Esophagus muscularis mucosa (tissue), 3 donors: ENCODE measurements at regions not wholly inside any gene's neighbourhood (a gene's known extent, or its start where the extent isn't known, plus 50 kb on each side); places are given as distances from the start of the nearest gene placed in this dataset.

ENCODE experiments used
- POLR2A ChIP-seq: fragments of 450-650 bp; IDR thresholded peaks from one replicate; pipeline ENCODE4 v1.6.1; 2017; ENCODE audit warnings: antibody characterized with exemption, moderate library complexity, mild to moderate bottlenecking, low read depth
- TF ChIP-seq, protein P1 (sequence below), 3 experiments: fragments of 200-600 bp in 2 of 3; fragments of 450-650 bp in 1 of 3; sonication (generic) in 2 of 3; IDR thresholded peaks; one replicate each; pipeline ENCODE4 v1.5.1; 2017 to 2019; ENCODE audit warnings: antibody characterized with exemption in 3 of 3, mild to moderate bottlenecking in 2 of 3, moderate library complexity in 1 of 3

- TF ChIP-seq, protein P1, sequence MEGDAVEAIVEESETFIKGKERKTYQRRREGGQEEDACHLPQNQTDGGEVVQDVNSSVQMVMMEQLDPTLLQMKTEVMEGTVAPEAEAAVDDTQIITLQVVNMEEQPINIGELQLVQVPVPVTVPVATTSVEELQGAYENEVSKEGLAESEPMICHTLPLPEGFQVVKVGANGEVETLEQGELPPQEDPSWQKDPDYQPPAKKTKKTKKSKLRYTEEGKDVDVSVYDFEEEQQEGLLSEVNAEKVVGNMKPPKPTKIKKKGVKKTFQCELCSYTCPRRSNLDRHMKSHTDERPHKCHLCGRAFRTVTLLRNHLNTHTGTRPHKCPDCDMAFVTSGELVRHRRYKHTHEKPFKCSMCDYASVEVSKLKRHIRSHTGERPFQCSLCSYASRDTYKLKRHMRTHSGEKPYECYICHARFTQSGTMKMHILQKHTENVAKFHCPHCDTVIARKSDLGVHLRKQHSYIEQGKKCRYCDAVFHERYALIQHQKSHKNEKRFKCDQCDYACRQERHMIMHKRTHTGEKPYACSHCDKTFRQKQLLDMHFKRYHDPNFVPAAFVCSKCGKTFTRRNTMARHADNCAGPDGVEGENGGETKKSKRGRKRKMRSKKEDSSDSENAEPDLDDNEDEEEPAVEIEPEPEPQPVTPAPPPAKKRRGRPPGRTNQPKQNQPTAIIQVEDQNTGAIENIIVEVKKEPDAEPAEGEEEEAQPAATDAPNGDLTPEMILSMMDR (IDR thresholded peaks at IDR 0.05): no peak
- no peak for TF ChIP-seq POLR2A
Observed at GRCh38 chr6:1068068-1068467, 243.8 kb upstream of the FOXQ1 start.
